HL-60 (cell line): ENCODE measurements at regions not wholly inside any gene's neighbourhood (a gene's known extent, or its start where the extent isn't known, plus 50 kb on each side); places are given as distances from the start of the nearest gene placed in this dataset.

ENCODE experiments used
- DNase-seq, 2 experiments: peaks; one replicate each; pipeline ENCODE4 v3.0.0-alpha.2; 2010 to 2020; ENCODE audit warnings: low read depth in 1 of 2, low spot score in 1 of 2
- H3K27ac ChIP-seq: fragments of 250-450 bp; sonication (Bioruptor Pico); replicated peaks from 2 replicates; pipeline ENCODE4 v1.5.1; 2020; ENCODE audit warnings: mild to moderate bottlenecking, moderate library complexity
- H3K27me3 ChIP-seq: fragments of 250-450 bp; sonication (Bioruptor Pico); 2 replicates; pipeline ENCODE4 v1.5.1; 2021; ENCODE audit warnings: mild to moderate bottlenecking, moderate library complexity; ENCODE audit not compliant: insufficient read depth, poor library complexity, severe bottlenecking
- H3K4me3 ChIP-seq: replicated peaks from 2 replicates; pipeline ENCODE4 v1.5.1; 2011; ENCODE audit warnings: mild to moderate bottlenecking, control low read depth, low read length; ENCODE audit not compliant: insufficient read depth
- GABPA ChIP-seq: IDR thresholded peaks from 2 replicates; pipeline ENCODE4 v1.6.1; 2012; ENCODE audit warnings: low read depth
- POLR2AphosphoS5 ChIP-seq: IDR thresholded peaks from 2 replicates; pipeline ENCODE4 v1.6.1; 2012; ENCODE audit warnings: low read depth
- SPI1 ChIP-seq: IDR thresholded peaks from 2 replicates; pipeline ENCODE4 v1.6.1; 2012; ENCODE audit warnings: low read depth, mild to moderate bottlenecking, borderline replicate concordance
- TF ChIP-seq, protein P1 (sequence below): IDR thresholded peaks from 2 replicates; pipeline ENCODE4 v1.6.1; 2012; ENCODE audit warnings: low read depth; ENCODE audit not compliant: insufficient replicate concordance
- TF ChIP-seq, protein P2 (sequence below): IDR thresholded peaks from one replicate; pipeline ENCODE4 v1.5.1; 2011; ENCODE audit warnings: low read length, control low read depth, inconsistent platforms; ENCODE audit not compliant: insufficient read depth

DNA sequence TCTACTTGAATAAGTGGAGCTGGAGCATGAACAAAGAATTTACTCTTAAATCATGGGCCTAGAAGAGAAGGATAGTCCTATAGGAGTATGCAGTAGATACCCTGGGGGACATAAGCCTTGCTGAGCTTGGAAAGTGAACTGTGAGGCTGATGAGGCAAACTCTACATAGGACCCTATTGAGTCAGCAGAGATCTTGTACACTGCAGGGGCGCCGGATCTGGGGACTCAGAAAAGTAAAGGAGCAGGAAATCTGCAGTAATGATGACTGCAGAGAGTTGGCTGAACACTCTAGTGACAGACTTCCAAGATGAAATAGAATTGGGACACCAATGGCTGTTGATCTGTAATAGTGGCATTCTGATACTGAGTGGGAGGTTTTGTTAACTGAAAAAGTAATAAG is 543.7 kb downstream of the XIRP2 start:
- Histone ChIP-seq H3K27me3 (no peaks in the 10 kb centered on the region), H3K4me3 (no peak overlapping the region), H3K27ac (no peak overlapping the region)
- TF ChIP-seq, protein P1, sequence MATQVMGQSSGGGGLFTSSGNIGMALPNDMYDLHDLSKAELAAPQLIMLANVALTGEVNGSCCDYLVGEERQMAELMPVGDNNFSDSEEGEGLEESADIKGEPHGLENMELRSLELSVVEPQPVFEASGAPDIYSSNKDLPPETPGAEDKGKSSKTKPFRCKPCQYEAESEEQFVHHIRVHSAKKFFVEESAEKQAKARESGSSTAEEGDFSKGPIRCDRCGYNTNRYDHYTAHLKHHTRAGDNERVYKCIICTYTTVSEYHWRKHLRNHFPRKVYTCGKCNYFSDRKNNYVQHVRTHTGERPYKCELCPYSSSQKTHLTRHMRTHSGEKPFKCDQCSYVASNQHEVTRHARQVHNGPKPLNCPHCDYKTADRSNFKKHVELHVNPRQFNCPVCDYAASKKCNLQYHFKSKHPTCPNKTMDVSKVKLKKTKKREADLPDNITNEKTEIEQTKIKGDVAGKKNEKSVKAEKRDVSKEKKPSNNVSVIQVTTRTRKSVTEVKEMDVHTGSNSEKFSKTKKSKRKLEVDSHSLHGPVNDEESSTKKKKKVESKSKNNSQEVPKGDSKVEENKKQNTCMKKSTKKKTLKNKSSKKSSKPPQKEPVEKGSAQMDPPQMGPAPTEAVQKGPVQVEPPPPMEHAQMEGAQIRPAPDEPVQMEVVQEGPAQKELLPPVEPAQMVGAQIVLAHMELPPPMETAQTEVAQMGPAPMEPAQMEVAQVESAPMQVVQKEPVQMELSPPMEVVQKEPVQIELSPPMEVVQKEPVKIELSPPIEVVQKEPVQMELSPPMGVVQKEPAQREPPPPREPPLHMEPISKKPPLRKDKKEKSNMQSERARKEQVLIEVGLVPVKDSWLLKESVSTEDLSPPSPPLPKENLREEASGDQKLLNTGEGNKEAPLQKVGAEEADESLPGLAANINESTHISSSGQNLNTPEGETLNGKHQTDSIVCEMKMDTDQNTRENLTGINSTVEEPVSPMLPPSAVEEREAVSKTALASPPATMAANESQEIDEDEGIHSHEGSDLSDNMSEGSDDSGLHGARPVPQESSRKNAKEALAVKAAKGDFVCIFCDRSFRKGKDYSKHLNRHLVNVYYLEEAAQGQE, result no peak
- TF ChIP-seq POLR2AphosphoS5, result no peak
- TF ChIP-seq, protein P2, sequence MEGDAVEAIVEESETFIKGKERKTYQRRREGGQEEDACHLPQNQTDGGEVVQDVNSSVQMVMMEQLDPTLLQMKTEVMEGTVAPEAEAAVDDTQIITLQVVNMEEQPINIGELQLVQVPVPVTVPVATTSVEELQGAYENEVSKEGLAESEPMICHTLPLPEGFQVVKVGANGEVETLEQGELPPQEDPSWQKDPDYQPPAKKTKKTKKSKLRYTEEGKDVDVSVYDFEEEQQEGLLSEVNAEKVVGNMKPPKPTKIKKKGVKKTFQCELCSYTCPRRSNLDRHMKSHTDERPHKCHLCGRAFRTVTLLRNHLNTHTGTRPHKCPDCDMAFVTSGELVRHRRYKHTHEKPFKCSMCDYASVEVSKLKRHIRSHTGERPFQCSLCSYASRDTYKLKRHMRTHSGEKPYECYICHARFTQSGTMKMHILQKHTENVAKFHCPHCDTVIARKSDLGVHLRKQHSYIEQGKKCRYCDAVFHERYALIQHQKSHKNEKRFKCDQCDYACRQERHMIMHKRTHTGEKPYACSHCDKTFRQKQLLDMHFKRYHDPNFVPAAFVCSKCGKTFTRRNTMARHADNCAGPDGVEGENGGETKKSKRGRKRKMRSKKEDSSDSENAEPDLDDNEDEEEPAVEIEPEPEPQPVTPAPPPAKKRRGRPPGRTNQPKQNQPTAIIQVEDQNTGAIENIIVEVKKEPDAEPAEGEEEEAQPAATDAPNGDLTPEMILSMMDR, result no peak
- TF ChIP-seq SPI1, result no peak
- no peak for TF ChIP-seq GABPA
- DNase-seq, result no peak

DNA sequence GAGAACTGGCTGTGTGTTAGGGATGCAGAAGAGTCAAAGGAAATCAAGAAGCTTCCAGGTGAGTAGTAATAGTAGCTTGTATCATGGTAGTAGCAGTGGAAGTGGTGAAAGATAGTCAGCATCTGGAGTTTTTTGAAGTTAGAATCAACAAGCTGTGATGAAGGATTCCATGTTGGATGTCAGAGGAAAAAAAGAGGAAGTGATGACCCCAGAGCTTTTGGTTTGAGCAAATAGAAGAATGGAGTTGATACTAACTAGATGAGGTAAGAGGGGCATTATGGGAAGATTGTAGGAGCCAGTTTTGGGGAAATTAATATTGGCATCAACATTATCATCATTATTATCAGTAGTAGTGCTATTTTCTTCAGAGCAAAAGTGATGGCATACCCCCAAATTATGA is 542.2 kb downstream of the XIRP2 start:
- Histone ChIP-seq H3K27ac (no peak overlapping the region), H3K4me3 (no peak overlapping the region), H3K27me3 (no peaks in the 10 kb centered on the region)
- DNase-seq, result no peak
- TF ChIP-seq SPI1, result peak; percentile 64; the same call in 1 of the 2 replicates
- TF ChIP-seq, protein P1, result no peak

DNA sequence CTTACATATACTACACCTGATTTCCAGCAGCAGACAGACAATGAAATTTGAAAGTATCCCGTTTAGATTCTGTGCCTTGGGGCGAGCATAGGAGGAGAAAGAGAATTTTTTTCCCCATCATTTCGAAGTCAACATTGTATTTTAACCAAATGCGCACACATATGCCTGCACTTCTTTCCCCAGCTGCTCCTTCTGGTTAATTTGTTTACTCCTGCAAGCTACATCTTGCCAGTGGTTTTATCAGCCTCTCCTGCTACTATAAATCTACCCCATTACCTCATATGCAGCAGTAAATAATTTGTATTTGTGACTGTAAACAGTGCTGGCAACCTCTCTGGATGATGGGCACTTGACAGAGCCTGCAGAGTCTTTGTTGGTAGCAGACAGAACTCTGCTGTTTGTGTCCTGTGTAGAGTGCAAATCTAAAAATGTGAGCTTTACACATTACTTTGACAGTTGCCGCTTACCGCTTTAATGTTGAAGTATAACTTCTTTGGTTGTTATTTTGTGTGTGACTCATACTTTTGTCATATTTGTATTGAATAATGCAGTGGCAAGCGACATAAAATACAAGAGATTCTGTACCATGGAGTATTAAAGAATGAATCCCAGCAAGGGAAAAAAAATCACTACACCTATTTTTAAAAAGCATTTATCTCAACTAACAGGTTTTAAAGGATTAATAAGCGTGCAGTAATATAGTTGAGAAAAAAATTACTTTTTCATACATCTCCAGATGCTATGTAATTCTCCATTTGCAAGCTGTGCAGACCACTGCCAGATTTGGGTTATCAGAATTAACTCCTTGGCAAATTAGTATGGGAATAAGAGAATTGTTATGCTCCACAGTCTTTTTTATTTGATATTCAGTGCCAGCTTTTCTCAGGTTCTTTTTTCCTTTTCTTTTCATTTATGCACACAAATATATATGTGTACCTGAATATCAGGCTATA is 536.8 kb downstream of the XIRP2 start:
- Histone ChIP-seq H3K27ac (no peak overlapping the region), H3K27me3 (no peaks in the 10 kb centered on the region), H3K4me3 (no peak overlapping the region)
- no peak for DNase-seq
- no peak for TF ChIP-seq GABPA
- TF ChIP-seq POLR2AphosphoS5, result no peak
- TF ChIP-seq SPI1, result no peak
- TF ChIP-seq, protein P2, result no peak
- TF ChIP-seq, protein P1, result no peak
